Ovary (tissue), 3 donors: ENCODE measurements at regions not wholly inside any gene's neighbourhood (a gene's known extent, or its start where the extent isn't known, plus 50 kb on each side); places are given as distances from the start of the nearest gene placed in this dataset.

Experiments used
- CTCF ChIP-seq, 3 donors: fragments of 450-650 bp in 2 of 3; fragments of 200-600 bp in 1 of 3; IDR thresholded peaks; one replicate each; pipeline versions ENCODE4 v1.5.1 to v1.8.0; 2016 to 2022; ENCODE audit warnings: antibody characterized with exemption in 3 of 3, mild to moderate bottlenecking in 1 of 3
- POLR2A ChIP-seq: fragments of 450-650 bp; IDR thresholded peaks from one replicate; pipeline ENCODE4 v1.6.1; 2017; ENCODE audit warnings: antibody characterized with exemption, mild to moderate bottlenecking, moderate library complexity
- donor health status: DM: no; HTN: no; CAD: no.

GRCh38 chr7:96430356-96430755 is 108.5 kb upstream of the SLC25A13 start:
- TF ChIP-seq CTCF (IDR thresholded peaks at IDR 0.05) = no peak
- no peak for TF ChIP-seq POLR2A
